ENCODE measurements at regions not wholly inside any gene's neighbourhood (a gene's known extent, or its start where the extent isn't known, plus 50 kb on each side); places are given as distances from the start of the nearest gene placed in this dataset.

GRCh38 chr11:92735039-92735438 is 234.4 kb upstream of the MTNR1B start:
- no peaks in the 10 kb centered on the region for H3K36me3 ChIP-seq (ENCODE audit: low read length)
- H3K9ac ChIP-seq (ENCODE audit: low read length) = no peak overlapping the region
- no peak overlapping the region for H3K4me2 ChIP-seq (ENCODE audit: low read depth, low read length, poor library complexity, severe bottlenecking)
- no peaks in the 10 kb centered on the region for H3K79me2 ChIP-seq (ENCODE audit: insufficient read depth, low read length)
- H4K20me1 ChIP-seq (ENCODE audit: low read depth, low read length) = no peaks in the 10 kb centered on the region
- H3K4me3 ChIP-seq (ENCODE audit: insufficient read depth, low read length, poor library complexity, severe bottlenecking) = no peak overlapping the region
- H3K27me3 ChIP-seq (ENCODE audit: low read length) = no peaks in the 10 kb centered on the region
- no peak overlapping the region for H2AFZ ChIP-seq (ENCODE audit: low read depth, low read length, severe bottlenecking)
- TF ChIP-seq EZH2phosphoT487 (conservative IDR thresholded peaks at IDR 0.05; ENCODE audit: low read length) (no peak), CTCF (IDR thresholded peaks at IDR 0.05; ENCODE audit: insufficient read depth, low read length, poor library complexity, severe bottlenecking) (no peak)
- H3K9me3 ChIP-seq (ENCODE audit: insufficient read depth, low read length) = no peaks in the 10 kb centered on the region
- no peaks in the 10 kb centered on the region for H3K9me2 ChIP-seq (replicated peaks; ENCODE audit: insufficient read depth, low read length)
- no peak overlapping the region for H3K27ac ChIP-seq (ENCODE audit: low read depth, low read length)
- no peaks in the 10 kb centered on the region for H3F3A ChIP-seq (ENCODE audit: insufficient read depth)

GRCh38 chr11:92738276-92738675 is 231.2 kb upstream of the MTNR1B start:
- Histone ChIP-seq H3K9me2 (replicated peaks; ENCODE audit: insufficient read depth, low read length) (no peaks in the 10 kb centered on the region), H3K36me3 (ENCODE audit: low read length) (no peaks in the 10 kb centered on the region), H3K9me3 (ENCODE audit: insufficient read depth, low read length) (no peaks in the 10 kb centered on the region; the same call in 1 of the 2 replicates), H4K20me1 (ENCODE audit: low read depth, low read length) (no peaks in the 10 kb centered on the region), H3F3A (ENCODE audit: insufficient read depth) (no peaks in the 10 kb centered on the region), H3K27me3 (ENCODE audit: low read length) (no peaks in the 10 kb centered on the region), H3K4me2 (ENCODE audit: low read depth, low read length, poor library complexity, severe bottlenecking) (no peak overlapping the region), H3K9ac (ENCODE audit: low read length) (no peak overlapping the region), H3K27ac (ENCODE audit: low read depth, low read length) (no peak overlapping the region), H3K4me3 (ENCODE audit: insufficient read depth, low read length, poor library complexity, severe bottlenecking) (no peak overlapping the region), H2AFZ (ENCODE audit: low read depth, low read length, severe bottlenecking) (no peak overlapping the region), H3K79me2 (ENCODE audit: insufficient read depth, low read length) (no peaks in the 10 kb centered on the region)
- no peak for TF ChIP-seq CTCF (IDR thresholded peaks at IDR 0.05; ENCODE audit: insufficient read depth, low read length, poor library complexity, severe bottlenecking)
- TF ChIP-seq EZH2phosphoT487 (conservative IDR thresholded peaks at IDR 0.05; ENCODE audit: low read length) = no peak

GRCh38 chr11:92739041-92739440 is 230.4 kb upstream of the MTNR1B start:
- Histone ChIP-seq H3K27ac (ENCODE audit: low read depth, low read length) (no peak overlapping the region), H3K79me2 (ENCODE audit: insufficient read depth, low read length) (no peaks in the 10 kb centered on the region), H3K27me3 (ENCODE audit: low read length) (no peaks in the 10 kb centered on the region), H3F3A (ENCODE audit: insufficient read depth) (no peaks in the 10 kb centered on the region), H3K4me3 (ENCODE audit: insufficient read depth, low read length, poor library complexity, severe bottlenecking) (no peak overlapping the region), H2AFZ (ENCODE audit: low read depth, low read length, severe bottlenecking) (no peak overlapping the region), H3K9me3 (ENCODE audit: insufficient read depth, low read length) (no peaks in the 10 kb centered on the region; the same call in 1 of the 2 replicates), H3K4me2 (ENCODE audit: low read depth, low read length, poor library complexity, severe bottlenecking) (no peak overlapping the region), H3K9me2 (replicated peaks; ENCODE audit: insufficient read depth, low read length) (no peaks in the 10 kb centered on the region), H4K20me1 (ENCODE audit: low read depth, low read length) (no peaks in the 10 kb centered on the region), H3K9ac (ENCODE audit: low read length) (no peak overlapping the region), H3K36me3 (ENCODE audit: low read length) (no peaks in the 10 kb centered on the region)
- TF ChIP-seq CTCF (IDR thresholded peaks at IDR 0.05; ENCODE audit: insufficient read depth, low read length, poor library complexity, severe bottlenecking) (no peak), EZH2phosphoT487 (conservative IDR thresholded peaks at IDR 0.05; ENCODE audit: low read length) (no peak)

All from SU-DHL-6 (cell line).